ENCODE measurements at regions not wholly inside any gene's neighbourhood (a gene's known extent, or its start where the extent isn't known, plus 50 kb on each side); places are given as distances from the start of the nearest gene placed in this dataset.

DNA sequence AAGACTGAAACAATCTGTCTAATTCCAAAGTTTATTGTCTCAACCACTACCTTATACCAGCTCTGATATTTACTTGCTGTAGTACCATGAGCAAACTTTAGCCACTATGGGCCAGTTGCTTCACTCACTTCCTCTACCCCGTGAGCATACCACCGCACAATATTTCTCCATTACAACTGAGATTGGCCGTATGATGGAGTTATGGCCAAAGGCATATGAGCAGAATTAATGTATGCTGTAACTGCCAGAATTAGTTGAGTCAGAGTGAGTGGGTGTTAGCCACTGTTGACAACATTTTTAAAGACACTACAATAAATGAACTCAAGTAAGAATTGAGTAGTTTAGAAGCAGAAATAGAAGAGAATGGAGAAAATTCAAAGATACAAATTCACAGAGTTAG lies 69.7 kb downstream of the LRATD1 start:
- Histone ChIP-seq H3K18ac (ENCODE audit: low read depth in 1 of 2, low read length in 2 of 2) (no peak overlapping the region), H3K36me3 (ENCODE audit: control insufficient read depth in 1 of 2, insufficient read depth in 2 of 2, low read depth in 1 of 2, low read length in 2 of 2) (no peaks in the 10 kb centered on the region), H3K9ac (ENCODE audit: low read length) (no peak overlapping the region), H2AK5ac (ENCODE audit: low read length, severe bottlenecking) (no peak overlapping the region), H3K27me3 (ENCODE audit: control insufficient read depth in 1 of 2, insufficient read depth in 1 of 2, low read length in 2 of 2) (no peaks in the 10 kb centered on the region), H3K9me3 (ENCODE audit: control insufficient read depth, low read length) (no peaks in the 10 kb centered on the region), H3K4me1 (ENCODE audit: control insufficient read depth, insufficient read depth, low read depth, low read length) (no peaks in the 10 kb centered on the region), H3K4me3 (ENCODE audit: insufficient read depth in 1 of 2, low read depth in 1 of 2, low read length in 2 of 2) (no peak overlapping the region), H3K27ac (ENCODE audit: low read length, poor library complexity, severe bottlenecking) (no peak overlapping the region), H4K8ac (ENCODE audit: low read length) (no peak overlapping the region), H4K91ac (ENCODE audit: low read length) (no peak overlapping the region), H3K14ac (ENCODE audit: low read length in 2 of 2) (no peak overlapping the region), H2BK5ac (ENCODE audit: low read depth, low read length, poor library complexity, severe bottlenecking) (no peak overlapping the region), H3K79me1 (replicated peaks; ENCODE audit: low read length, poor library complexity, severe bottlenecking) (no peaks in the 10 kb centered on the region), H3K4me2 (ENCODE audit: low read length, poor library complexity, severe bottlenecking) (no peak overlapping the region), H3K23ac (ENCODE audit: low read length in 2 of 2) (no peak overlapping the region), H2BK15ac (ENCODE audit: low read depth, poor library complexity, severe bottlenecking) (no peak overlapping the region), H2BK12ac (ENCODE audit: low read length in 2 of 2) (no peak overlapping the region), H2BK120ac (ENCODE audit: low read depth, low read length) (no peak overlapping the region), H2AFZ (ENCODE audit: low read depth, low read length) (no peak overlapping the region), H3K4ac (ENCODE audit: low read depth in 1 of 2, low read length in 2 of 2) (no peak overlapping the region)
- DNase-seq: no peak
- 67% methylated on average over 1 of the region's 3 CpGs for WGBS

DNA sequence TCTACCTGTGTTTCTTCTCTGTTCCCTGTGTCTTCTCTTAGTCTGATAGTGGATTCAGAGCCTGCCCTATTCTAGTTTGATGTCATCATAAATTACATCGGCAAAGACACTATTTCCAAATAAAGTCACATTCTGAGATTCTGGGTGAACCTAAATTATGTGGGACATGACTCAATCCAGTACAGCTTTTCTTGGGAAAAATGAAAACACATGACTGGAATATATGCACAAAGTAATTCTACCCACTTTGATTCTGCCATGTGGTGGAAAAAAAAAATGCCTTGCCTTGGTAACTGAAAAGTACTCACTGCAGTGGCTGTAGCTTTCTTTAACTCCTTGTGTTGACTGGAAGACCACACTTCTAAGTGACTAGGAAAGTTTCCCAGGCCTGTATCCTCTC lies 73.7 kb downstream of the LRATD1 start:
- Histone ChIP-seq H3K4me2 (ENCODE audit: low read length, poor library complexity, severe bottlenecking) (no peak overlapping the region), H2BK120ac (ENCODE audit: low read depth, low read length) (no peak overlapping the region), H3K9me3 (ENCODE audit: control insufficient read depth, low read length) (no peaks in the 10 kb centered on the region), H3K79me1 (replicated peaks; ENCODE audit: low read length, poor library complexity, severe bottlenecking) (no peaks in the 10 kb centered on the region), H3K4ac (ENCODE audit: low read depth in 1 of 2, low read length in 2 of 2) (no peak overlapping the region), H3K4me1 (ENCODE audit: control insufficient read depth, insufficient read depth, low read depth, low read length) (no peaks in the 10 kb centered on the region), H3K27me3 (ENCODE audit: control insufficient read depth in 1 of 2, insufficient read depth in 1 of 2, low read length in 2 of 2) (no peaks in the 10 kb centered on the region), H4K91ac (ENCODE audit: low read length) (no peak overlapping the region), H4K8ac (ENCODE audit: low read length) (no peak overlapping the region), H2AK5ac (ENCODE audit: low read length, severe bottlenecking) (no peak overlapping the region), H3K18ac (ENCODE audit: low read depth in 1 of 2, low read length in 2 of 2) (no peak overlapping the region), H2BK5ac (ENCODE audit: low read depth, low read length, poor library complexity, severe bottlenecking) (no peak overlapping the region), H2AFZ (ENCODE audit: low read depth, low read length) (no peak overlapping the region), H2BK12ac (ENCODE audit: low read length in 2 of 2) (no peak overlapping the region), H3K4me3 (ENCODE audit: insufficient read depth in 1 of 2, low read depth in 1 of 2, low read length in 2 of 2) (no peak overlapping the region), H3K23ac (ENCODE audit: low read length in 2 of 2) (no peak overlapping the region), H2BK15ac (ENCODE audit: low read depth, poor library complexity, severe bottlenecking) (no peak overlapping the region), H3K9ac (ENCODE audit: low read length) (no peak overlapping the region), H3K27ac (ENCODE audit: low read length, poor library complexity, severe bottlenecking) (no peak overlapping the region), H3K14ac (ENCODE audit: low read length in 2 of 2) (no peak overlapping the region), H3K36me3 (ENCODE audit: control insufficient read depth in 1 of 2, insufficient read depth in 2 of 2, low read depth in 1 of 2, low read length in 2 of 2) (no peaks in the 10 kb centered on the region)
- no CpG with 5 or more reads among the region's 1 CpG for WGBS
- DNase-seq: no peak

DNA sequence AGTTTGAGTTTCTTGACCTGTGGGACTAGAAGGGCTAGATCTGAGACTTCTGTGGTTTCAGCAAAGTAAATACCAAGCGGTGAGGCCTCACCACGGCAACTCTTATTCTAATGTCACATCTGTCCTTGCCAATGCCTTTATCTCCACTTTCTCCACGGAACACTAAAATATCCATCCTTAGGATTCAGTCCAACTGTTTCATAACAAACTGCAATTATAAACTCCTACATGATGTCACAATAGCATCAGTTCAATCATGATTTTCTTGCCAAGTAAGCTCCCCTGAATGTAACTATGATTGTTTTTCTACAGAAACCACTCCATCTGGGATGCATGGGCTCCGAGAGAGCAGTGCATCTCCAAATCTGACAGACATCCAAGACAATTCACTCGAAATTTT lies 79.6 kb downstream of the LRATD1 start:
- Histone ChIP-seq H3K4ac (ENCODE audit: low read depth in 1 of 2, low read length in 2 of 2) (no peak overlapping the region), H2BK5ac (ENCODE audit: low read depth, low read length, poor library complexity, severe bottlenecking) (no peak overlapping the region), H3K23ac (ENCODE audit: low read length in 2 of 2) (no peak overlapping the region), H2BK120ac (ENCODE audit: low read depth, low read length) (no peak overlapping the region), H3K4me1 (ENCODE audit: control insufficient read depth, insufficient read depth, low read depth, low read length) (no peaks in the 10 kb centered on the region), H3K36me3 (ENCODE audit: control insufficient read depth in 1 of 2, insufficient read depth in 2 of 2, low read depth in 1 of 2, low read length in 2 of 2) (no peaks in the 10 kb centered on the region), H3K9me3 (ENCODE audit: control insufficient read depth, low read length) (no peaks in the 10 kb centered on the region), H3K9ac (ENCODE audit: low read length) (no peak overlapping the region), H2BK15ac (ENCODE audit: low read depth, poor library complexity, severe bottlenecking) (no peak overlapping the region), H3K27me3 (ENCODE audit: control insufficient read depth in 1 of 2, insufficient read depth in 1 of 2, low read length in 2 of 2) (no peaks in the 10 kb centered on the region), H3K4me2 (ENCODE audit: low read length, poor library complexity, severe bottlenecking) (no peak overlapping the region), H3K27ac (ENCODE audit: low read length, poor library complexity, severe bottlenecking) (no peak overlapping the region), H3K18ac (ENCODE audit: low read depth in 1 of 2, low read length in 2 of 2) (no peak overlapping the region), H3K4me3 (ENCODE audit: insufficient read depth in 1 of 2, low read depth in 1 of 2, low read length in 2 of 2) (no peak overlapping the region), H3K14ac (ENCODE audit: low read length in 2 of 2) (no peak overlapping the region), H2AK5ac (ENCODE audit: low read length, severe bottlenecking) (no peak overlapping the region), H4K91ac (ENCODE audit: low read length) (no peak overlapping the region), H4K8ac (ENCODE audit: low read length) (no peak overlapping the region), H2AFZ (ENCODE audit: low read depth, low read length) (no peak overlapping the region), H2BK12ac (ENCODE audit: low read length in 2 of 2) (no peak overlapping the region), H3K79me1 (replicated peaks; ENCODE audit: low read length, poor library complexity, severe bottlenecking) (no peaks in the 10 kb centered on the region)
- WGBS: 57% methylated on average over 5 of the region's 5 CpGs
- DNase-seq: no peak

DNA sequence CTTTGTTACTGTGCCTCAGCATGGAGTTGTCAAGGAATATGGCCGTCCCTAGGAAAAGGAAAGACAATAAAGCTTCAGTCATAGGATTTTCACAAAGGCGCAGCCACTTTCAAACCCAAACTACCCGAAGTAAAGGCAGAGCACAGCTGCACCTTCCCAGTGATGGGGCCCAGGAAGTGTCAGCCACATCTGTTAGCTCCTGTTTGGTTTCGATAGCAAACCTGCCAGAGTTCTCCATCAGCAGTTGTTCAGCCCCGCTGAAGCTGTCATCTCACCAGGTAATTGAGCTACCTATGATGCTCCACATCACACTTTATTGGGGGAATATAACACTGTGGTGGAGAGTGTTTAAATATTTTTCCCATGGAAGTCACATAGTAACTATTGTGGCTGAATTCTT lies 80.7 kb downstream of the LRATD1 start:
- no peak overlapping the region for H3K9ac ChIP-seq (ENCODE audit: low read length)
- no peaks in the 10 kb centered on the region for H3K4me1 ChIP-seq (ENCODE audit: control insufficient read depth, insufficient read depth, low read depth, low read length)
- no peak overlapping the region for H4K8ac ChIP-seq (ENCODE audit: low read length)
- H2BK5ac ChIP-seq (ENCODE audit: low read depth, low read length, poor library complexity, severe bottlenecking): no peak overlapping the region
- H3K4ac ChIP-seq (ENCODE audit: low read depth in 1 of 2, low read length in 2 of 2): no peak overlapping the region
- WGBS: 68% methylated on average over 4 of the region's 5 CpGs
- H3K36me3 ChIP-seq (ENCODE audit: control insufficient read depth in 1 of 2, insufficient read depth in 2 of 2, low read depth in 1 of 2, low read length in 2 of 2): no peaks in the 10 kb centered on the region
- H3K27ac ChIP-seq (ENCODE audit: low read length, poor library complexity, severe bottlenecking): no peak overlapping the region
- no peak overlapping the region for H3K23ac ChIP-seq (ENCODE audit: low read length in 2 of 2)
- H3K79me1 ChIP-seq (replicated peaks; ENCODE audit: low read length, poor library complexity, severe bottlenecking): no peaks in the 10 kb centered on the region
- no peaks in the 10 kb centered on the region for H3K27me3 ChIP-seq (ENCODE audit: control insufficient read depth in 1 of 2, insufficient read depth in 1 of 2, low read length in 2 of 2)
- H2BK15ac ChIP-seq (ENCODE audit: low read depth, poor library complexity, severe bottlenecking): no peak overlapping the region
- H3K4me3 ChIP-seq (ENCODE audit: insufficient read depth in 1 of 2, low read depth in 1 of 2, low read length in 2 of 2): no peak overlapping the region
- H3K9me3 ChIP-seq (ENCODE audit: control insufficient read depth, low read length): no peaks in the 10 kb centered on the region
- H3K4me2 ChIP-seq (ENCODE audit: low read length, poor library complexity, severe bottlenecking): no peak overlapping the region
- no peak overlapping the region for H3K14ac ChIP-seq (ENCODE audit: low read length in 2 of 2)
- H3K18ac ChIP-seq (ENCODE audit: low read depth in 1 of 2, low read length in 2 of 2): no peak overlapping the region
- no peak overlapping the region for H4K91ac ChIP-seq (ENCODE audit: low read length)
- H2AK5ac ChIP-seq (ENCODE audit: low read length, severe bottlenecking): no peak overlapping the region
- DNase-seq: no peak
- no peak overlapping the region for H2BK12ac ChIP-seq (ENCODE audit: low read length in 2 of 2)
- peak overlapping the region; percentile 2 for H2AFZ ChIP-seq (ENCODE audit: low read depth, low read length)
- no peak overlapping the region for H2BK120ac ChIP-seq (ENCODE audit: low read depth, low read length)

Data from mesenchymal stem cell (in vitro differentiated cells and primary cell).